Activated CD4-positive, alpha-beta memory T cell treated with anti-CD3 and anti-CD28 coated beads, Interleukin-2, amount 10 ng/mL, durations not matched to agents 7 days and 5 days (primary cell): ENCODE measurements at regions not wholly inside any gene's neighbourhood (a gene's known extent, or its start where the extent isn't known, plus 50 kb on each side); places are given as distances from the start of the nearest gene placed in this dataset.

Experiments
- CTCF ChIA-PET: fragments of 350-600 bp; sonication (Branson Sonifier 250); formaldehyde crosslinking; loops from one replicate; lab custom pipeline; 2021; ENCODE audit warnings: antibody characterized with exemption, inconsistent platforms; lab: Charles Lee
- POLR2A ChIA-PET: fragments of 350-600 bp; sonication (Branson Sonifier 250); formaldehyde crosslinking; loops from one replicate; lab custom pipeline; 2021; ENCODE audit warnings: antibody characterized with exemption; lab: Charles Lee
- DNase-seq: peaks from one replicate; pipeline ENCODE4 v3.0.0-alpha.2; 2020
- H3K27ac Mint-ChIP-seq: one replicate; pipeline ENCODE4 v1.8.0; 2021; ENCODE audit warnings: mild to moderate bottlenecking, mixed read lengths
- H3K27me3 Mint-ChIP-seq: one replicate; pipeline ENCODE4 v1.8.0; 2021; ENCODE audit warnings: mixed read lengths
- H3K36me3 Mint-ChIP-seq: one replicate; pipeline ENCODE4 v1.8.0; 2021; ENCODE audit warnings: low read depth, mixed read lengths
- H3K4me1 Mint-ChIP-seq: one replicate; pipeline ENCODE4 v1.8.0; 2021; ENCODE audit warnings: mixed read lengths
- H3K4me3 Mint-ChIP-seq: one replicate; pipeline ENCODE4 v1.8.0; 2021; ENCODE audit warnings: mild to moderate bottlenecking, mixed read lengths
- H3K9me3 Mint-ChIP-seq: one replicate; pipeline ENCODE4 v1.8.0; 2021; ENCODE audit warnings: mixed read lengths

GRCh38 chr3:76733073-76733759 lies 306.7 kb upstream of the ROBO2 start:
- Mint-ChIP-seq H3K27ac (no peak overlapping the region), H3K9me3 (peaks cover 16% of the 10 kb centered on the region), H3K4me3 (no peak overlapping the region), H3K36me3 (no peaks in the 10 kb centered on the region), H3K4me1 (no peaks in the 10 kb centered on the region), H3K27me3 (no peaks in the 10 kb centered on the region)
- ChIA-PET POLR2A (no interaction called here), CTCF (no interaction called here)
- no peak for DNase-seq

- Mint-ChIP-seq H3K4me3 (no peak overlapping the region), H3K36me3 (no peaks in the 10 kb centered on the region), H3K9me3 (peaks cover 21% of the 10 kb centered on the region), H3K27me3 (no peaks in the 10 kb centered on the region), H3K27ac (no peak overlapping the region), H3K4me1 (no peaks in the 10 kb centered on the region)
- no peak for DNase-seq
- POLR2A ChIA-PET = no interaction called here
- CTCF ChIA-PET = no interaction called here
Measured at GRCh38 chr3:76735152-76735551, 304.7 kb upstream of the ROBO2 start.

DNA sequence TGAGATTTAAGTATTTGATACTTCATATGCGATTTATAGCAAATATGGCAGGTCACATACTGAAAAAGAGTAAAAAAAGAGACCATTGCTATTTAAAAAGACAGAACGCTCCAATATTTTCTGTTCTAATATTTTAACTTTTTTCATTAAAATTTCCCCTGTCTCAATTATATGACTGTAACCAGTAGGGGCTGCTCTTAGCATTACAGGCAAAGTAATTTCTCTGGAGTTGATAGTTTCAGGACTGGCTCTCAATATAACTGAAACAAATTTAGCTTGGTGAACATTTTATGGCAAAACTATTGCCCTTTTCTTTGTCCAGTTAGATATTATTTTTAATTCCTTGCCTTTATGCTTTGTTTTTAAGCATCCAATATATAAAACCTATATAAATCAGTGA lies 286.3 kb upstream of the ROBO2 start:
- no peaks in the 10 kb centered on the region for H3K4me1 Mint-ChIP-seq
- POLR2A ChIA-PET = no interaction called here

GRCh38 chr3:76754247-76754646 lies 285.7 kb upstream of the ROBO2 start:
- no peak overlapping the region for H3K4me3 Mint-ChIP-seq
- CTCF ChIA-PET = no interaction called here
- no peaks in the 10 kb centered on the region for H3K36me3 Mint-ChIP-seq
- H3K9me3 Mint-ChIP-seq = peaks cover 9% of the 10 kb centered on the region
- DNase-seq = no peak
- POLR2A ChIA-PET = no interaction called here
- H3K4me1 Mint-ChIP-seq = no peaks in the 10 kb centered on the region
- H3K27me3 Mint-ChIP-seq = no peaks in the 10 kb centered on the region
- no peak overlapping the region for H3K27ac Mint-ChIP-seq

More for the DNA sequence above, 286.3 kb upstream of the ROBO2 start:
- DNase-seq = no peak
- Mint-ChIP-seq H3K27ac (no peak overlapping the region), H3K27me3 (no peaks in the 10 kb centered on the region), H3K36me3 (no peaks in the 10 kb centered on the region), H3K4me3 (no peak overlapping the region), H3K9me3 (peaks cover 9% of the 10 kb centered on the region)
- CTCF ChIA-PET = no interaction called here

GRCh38 chr3:76756577-76756976 lies 283.3 kb upstream of the ROBO2 start:
- no peak for DNase-seq
- CTCF ChIA-PET = no interaction called here
- H3K4me1 Mint-ChIP-seq = no peaks in the 10 kb centered on the region
- POLR2A ChIA-PET = no interaction called here
- H3K9me3 Mint-ChIP-seq = peaks cover 12% of the 10 kb centered on the region
- no peaks in the 10 kb centered on the region for H3K36me3 Mint-ChIP-seq
- no peak overlapping the region for H3K4me3 Mint-ChIP-seq
- no peaks in the 10 kb centered on the region for H3K27me3 Mint-ChIP-seq
- no peak overlapping the region for H3K27ac Mint-ChIP-seq

GRCh38 chr3:76760336-76760735 lies 279.6 kb upstream of the ROBO2 start:
- H3K27me3 Mint-ChIP-seq = no peaks in the 10 kb centered on the region
- no peak overlapping the region for H3K27ac Mint-ChIP-seq
- H3K4me1 Mint-ChIP-seq = no peaks in the 10 kb centered on the region
- no peak overlapping the region for H3K4me3 Mint-ChIP-seq
- H3K36me3 Mint-ChIP-seq = no peaks in the 10 kb centered on the region
- ChIA-PET POLR2A (no interaction called here), CTCF (no interaction called here)
- H3K9me3 Mint-ChIP-seq = peaks cover 12% of the 10 kb centered on the region
- DNase-seq = no peak

- no peaks in the 10 kb centered on the region for H3K4me1 Mint-ChIP-seq
- no peak for DNase-seq
- H3K27me3 Mint-ChIP-seq = no peaks in the 10 kb centered on the region
- ChIA-PET POLR2A (no interaction called here), CTCF (no interaction called here)
- H3K36me3 Mint-ChIP-seq = no peaks in the 10 kb centered on the region
- H3K27ac Mint-ChIP-seq = no peak overlapping the region
- H3K9me3 Mint-ChIP-seq = peaks cover 8% of the 10 kb centered on the region
- no peak overlapping the region for H3K4me3 Mint-ChIP-seq
Measured at GRCh38 chr3:76765511-76765910, 274.4 kb upstream of the ROBO2 start.

- Mint-ChIP-seq H3K4me1 (no peaks in the 10 kb centered on the region), H3K36me3 (no peaks in the 10 kb centered on the region), H3K27ac (no peak overlapping the region), H3K4me3 (no peak overlapping the region), H3K27me3 (no peaks in the 10 kb centered on the region), H3K9me3 (peaks cover 10% of the 10 kb centered on the region)
- ChIA-PET POLR2A (no interaction called here), CTCF (no interaction called here)
- DNase-seq = no peak
Measured at GRCh38 chr3:76768912-76769311, 271.0 kb upstream of the ROBO2 start.

DNA sequence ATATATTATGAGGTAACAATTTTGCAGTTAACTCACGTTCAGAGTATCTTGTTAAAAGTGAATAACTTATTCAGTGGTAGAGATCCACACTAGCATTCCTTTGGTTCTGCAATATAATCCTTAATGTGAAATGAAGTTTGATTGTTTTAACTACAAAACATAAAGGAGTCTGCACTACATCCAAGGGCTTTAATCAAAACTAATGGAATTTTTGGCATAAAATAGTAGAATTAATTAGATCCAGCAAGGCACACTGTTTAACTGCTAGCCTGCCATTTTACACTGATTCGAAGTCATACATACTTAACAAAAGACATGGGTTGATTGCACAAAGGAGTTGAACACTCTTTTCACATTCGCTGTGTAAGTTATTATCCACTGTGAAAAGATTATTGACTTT lies 263.0 kb upstream of the ROBO2 start:
- ChIA-PET CTCF (no interaction called here), POLR2A (no interaction called here)
- no peaks in the 10 kb centered on the region for H3K4me1 Mint-ChIP-seq
- DNase-seq = no peak
- H3K36me3 Mint-ChIP-seq = no peaks in the 10 kb centered on the region
- no peak overlapping the region for H3K27ac Mint-ChIP-seq
- no peaks in the 10 kb centered on the region for H3K27me3 Mint-ChIP-seq
- no peak overlapping the region for H3K4me3 Mint-ChIP-seq
- peaks cover 15% of the 10 kb centered on the region for H3K9me3 Mint-ChIP-seq

GRCh38 chr3:76788206-76788605 lies 251.7 kb upstream of the ROBO2 start:
- H3K27ac Mint-ChIP-seq = no peak overlapping the region
- peaks cover 16% of the 10 kb centered on the region for H3K9me3 Mint-ChIP-seq
- H3K4me1 Mint-ChIP-seq = no peaks in the 10 kb centered on the region
- no peaks in the 10 kb centered on the region for H3K36me3 Mint-ChIP-seq
- H3K27me3 Mint-ChIP-seq = no peaks in the 10 kb centered on the region
- POLR2A ChIA-PET = no interaction called here
- CTCF ChIA-PET = no interaction called here
- no peak for DNase-seq
- no peak overlapping the region for H3K4me3 Mint-ChIP-seq

GRCh38 chr3:76789237-76789636 lies 250.7 kb upstream of the ROBO2 start:
- POLR2A ChIA-PET = no interaction called here
- CTCF ChIA-PET = interaction anchor here (0.5 kb wide), 1 partner anchor 23 kb away, joined by 4 read pairs; no protein-coding TSS in a partner anchor
- DNase-seq = no peak
- H3K9me3 Mint-ChIP-seq = peaks cover 13% of the 10 kb centered on the region
- H3K36me3 Mint-ChIP-seq = no peaks in the 10 kb centered on the region
- no peaks in the 10 kb centered on the region for H3K4me1 Mint-ChIP-seq
- H3K27me3 Mint-ChIP-seq = no peaks in the 10 kb centered on the region
- H3K4me3 Mint-ChIP-seq = no peak overlapping the region
- no peak overlapping the region for H3K27ac Mint-ChIP-seq

DNA sequence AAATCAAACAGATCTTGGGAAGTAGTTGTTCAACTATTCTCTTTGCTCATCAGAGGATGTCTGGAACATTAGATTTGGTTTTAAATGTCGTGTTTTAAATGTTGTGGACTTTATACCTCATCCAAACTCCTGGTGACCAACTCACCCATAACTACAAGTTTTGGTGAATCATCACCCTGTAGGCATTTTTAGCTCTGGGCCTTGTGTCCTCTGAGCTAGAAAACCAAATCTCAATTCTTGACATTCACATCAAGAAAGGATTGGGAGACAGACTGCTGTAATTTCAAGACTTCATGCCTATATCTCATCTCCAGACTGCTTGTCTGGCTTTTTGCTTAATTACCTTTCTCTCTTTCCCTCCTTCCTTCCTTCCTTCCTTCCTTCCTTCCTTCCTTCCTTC lies 228.5 kb upstream of the ROBO2 start:
- H3K27me3 Mint-ChIP-seq = no peaks in the 10 kb centered on the region
- H3K36me3 Mint-ChIP-seq = no peaks in the 10 kb centered on the region
- no peak overlapping the region for H3K4me3 Mint-ChIP-seq
- no peaks in the 10 kb centered on the region for H3K4me1 Mint-ChIP-seq
- CTCF ChIA-PET = interaction anchor here (0.6 kb wide), 1 partner anchor 22 kb away, joined by 4 read pairs; no protein-coding TSS in a partner anchor
- H3K27ac Mint-ChIP-seq = no peak overlapping the region
- no peak for DNase-seq
- peaks cover 8% of the 10 kb centered on the region for H3K9me3 Mint-ChIP-seq
- POLR2A ChIA-PET = no interaction called here

GRCh38 chr3:76812649-76813242 lies 227.2 kb upstream of the ROBO2 start:
- no peak overlapping the region for H3K4me3 Mint-ChIP-seq
- no peaks in the 10 kb centered on the region for H3K27me3 Mint-ChIP-seq
- H3K4me1 Mint-ChIP-seq = no peaks in the 10 kb centered on the region
- H3K27ac Mint-ChIP-seq = no peak overlapping the region
- no peak for DNase-seq
- CTCF ChIA-PET = no interaction called here
- H3K9me3 Mint-ChIP-seq = peaks cover 10% of the 10 kb centered on the region
- no peaks in the 10 kb centered on the region for H3K36me3 Mint-ChIP-seq
- POLR2A ChIA-PET = no interaction called here

- Mint-ChIP-seq H3K36me3 (no peaks in the 10 kb centered on the region), H3K4me3 (no peak overlapping the region), H3K27me3 (no peaks in the 10 kb centered on the region), H3K9me3 (peaks cover 15% of the 10 kb centered on the region), H3K4me1 (no peaks in the 10 kb centered on the region), H3K27ac (no peak overlapping the region)
- CTCF ChIA-PET = no interaction called here
- DNase-seq = no peak
- POLR2A ChIA-PET = no interaction called here
Measured at GRCh38 chr3:76815561-76815960, 224.3 kb upstream of the ROBO2 start.
